GM18502 (cell line): ENCODE measurements at regions not wholly inside any gene's neighbourhood (a gene's known extent, or its start where the extent isn't known, plus 50 kb on each side); places are given as distances from the start of the nearest gene placed in this dataset.
"Not testable (repeated sequence)": the region's sequence is repeated elsewhere in the genome, so short reads cannot be mapped to it uniquely, and the experiment has no call there.

Experiments used
- ATAC-seq: cut with Tn5 transposase; IDR thresholded peaks from one replicate; pipeline ENCODE4 v1.9.1; 2021; ENCODE audit warnings: mild to moderate bottlenecking; ENCODE audit not compliant: unreplicated experiment, poor library complexity

GRCh38 chr10:27349987-27350386 lies 109.4 kb upstream of the ACBD5 start:
- ATAC-seq, result no peak

GRCh38 chr10:27347827-27348207 lies 107.2 kb upstream of the ACBD5 start:
- not testable (repeated sequence) for ATAC-seq

GRCh38 chr10:27345455-27345920 lies 104.9 kb upstream of the ACBD5 start:
- peak; percentile 52 for ATAC-seq

GRCh38 chr10:27344568-27345454 lies 104.2 kb upstream of the ACBD5 start:
- peak; percentile 64 for ATAC-seq

- ATAC-seq, result no peak
Observed at GRCh38 chr10:27341001-27341400, 100.4 kb upstream of the ACBD5 start.

GRCh38 chr10:27335246-27335645 lies 94.6 kb upstream of the ACBD5 start:
- not testable (repeated sequence) for ATAC-seq

GRCh38 chr10:27330074-27330473 lies 89.5 kb upstream of the ACBD5 start:
- no peak for ATAC-seq

- no peak for ATAC-seq
Observed at GRCh38 chr10:27328946-27329345, 88.3 kb upstream of the ACBD5 start.

- not testable (repeated sequence) for ATAC-seq
Observed at GRCh38 chr10:27326748-27327147, 86.2 kb upstream of the ACBD5 start.

- ATAC-seq, result peak; percentile 93
Observed at GRCh38 chr10:27319752-27320431, 79.3 kb upstream of the ACBD5 start.

- not testable (repeated sequence) for ATAC-seq
Observed at GRCh38 chr10:27319139-27319538, 78.5 kb upstream of the ACBD5 start.

- ATAC-seq, result not testable (repeated sequence)
Observed at GRCh38 chr10:27315082-27315481, 74.5 kb upstream of the ACBD5 start.

- ATAC-seq, result not testable (repeated sequence)
Observed at GRCh38 chr10:27313586-27313985, 73.0 kb upstream of the ACBD5 start.

GRCh38 chr10:27312854-27313253 lies 72.3 kb upstream of the ACBD5 start:
- ATAC-seq, result no peak

- not testable (repeated sequence) for ATAC-seq
Observed at GRCh38 chr10:27311809-27312208, 71.2 kb upstream of the ACBD5 start.

- ATAC-seq, result not testable (repeated sequence)
Observed at GRCh38 chr10:27298522-27298850, 57.9 kb upstream of the ACBD5 start.

GRCh38 chr10:27297844-27298521 lies 57.4 kb upstream of the ACBD5 start:
- no peak for ATAC-seq

- ATAC-seq, result not testable (repeated sequence)
Observed at GRCh38 chr10:27296285-27296684, 55.7 kb upstream of the ACBD5 start.

- ATAC-seq, result peak; percentile 85
Observed at GRCh38 chr10:27291253-27291895, 50.8 kb upstream of the ACBD5 start.
